Adipocyte (in vitro differentiated cells): ENCODE measurements at regions not wholly inside any gene's neighbourhood (a gene's known extent, or its start where the extent isn't known, plus 50 kb on each side); places are given as distances from the start of the nearest gene placed in this dataset.

Experiments used
- DNase-seq: peaks from one replicate; pipeline ENCODE4 v3.0.0-alpha.2; 2015; ENCODE audit warnings: low read depth
- H3K27me3 ChIP-seq: replicated peaks from 2 replicates; pipeline ENCODE4 v1.7.0; 2013; ENCODE audit warnings: mild to moderate bottlenecking, low read length, moderate library complexity; ENCODE audit not compliant: control insufficient read depth, insufficient read depth
- H3K36me3 ChIP-seq: 2 replicates; pipeline ENCODE4 v1.7.0; 2013; ENCODE audit warnings: low read length, mild to moderate bottlenecking, moderate library complexity; ENCODE audit not compliant: control insufficient read depth, insufficient read depth, severe bottlenecking
- H3K4me1 ChIP-seq: 2 replicates; pipeline ENCODE4 v1.7.0; 2013; ENCODE audit warnings: mild to moderate bottlenecking, low read length, moderate library complexity; ENCODE audit not compliant: control insufficient read depth, insufficient read depth
- H3K4me3 ChIP-seq: 2 replicates; pipeline ENCODE4 v1.7.0; 2013; ENCODE audit warnings: mild to moderate bottlenecking, low read length, moderate library complexity
- H3K9ac ChIP-seq: 2 replicates; pipeline ENCODE4 v1.7.0; 2013; ENCODE audit warnings: mild to moderate bottlenecking, low read length, moderate library complexity
- H3K9me3 ChIP-seq: 2 replicates; pipeline ENCODE4 v1.7.0; 2013; ENCODE audit warnings: mild to moderate bottlenecking, low read length, moderate library complexity; ENCODE audit not compliant: control insufficient read depth

GRCh38 chr21:27085387-27085786 lies 118.5 kb upstream of the ADAMTS5 start:
- no peak overlapping the region for H3K4me3 ChIP-seq
- H3K9me3 ChIP-seq, result no peaks in the 10 kb centered on the region
- H3K27me3 ChIP-seq, result no peaks in the 10 kb centered on the region
- peaks cover 6% of the 10 kb centered on the region for H3K4me1 ChIP-seq
- no peak overlapping the region for H3K9ac ChIP-seq
- H3K36me3 ChIP-seq, result no peaks in the 10 kb centered on the region
- DNase-seq, result no peak

- Histone ChIP-seq H3K4me3 (no peak overlapping the region), H3K36me3 (no peaks in the 10 kb centered on the region)
Observed at GRCh38 chr21:27083144-27083543, 116.3 kb upstream of the ADAMTS5 start.

GRCh38 chr21:27082431-27083010 lies 115.6 kb upstream of the ADAMTS5 start:
- Histone ChIP-seq H3K9ac (no peak overlapping the region), H3K4me3 (no peak overlapping the region), H3K4me1 (peaks cover 6% of the 10 kb centered on the region), H3K27me3 (no peaks in the 10 kb centered on the region), H3K9me3 (no peaks in the 10 kb centered on the region), H3K36me3 (no peaks in the 10 kb centered on the region)
- no peak for DNase-seq

More at GRCh38 chr21:27083144-27083543, 116.3 kb upstream of the ADAMTS5 start:
- no peaks in the 10 kb centered on the region for H3K9me3 ChIP-seq
- H3K9ac ChIP-seq, result no peak overlapping the region
- DNase-seq, result no peak
- no peaks in the 10 kb centered on the region for H3K4me1 ChIP-seq
- H3K27me3 ChIP-seq, result no peaks in the 10 kb centered on the region

GRCh38 chr21:27079636-27080240 lies 112.8 kb upstream of the ADAMTS5 start:
- DNase-seq, result no peak
- H3K4me1 ChIP-seq, result peaks cover 10% of the 10 kb centered on the region
- H3K9ac ChIP-seq, result no peak overlapping the region
- no peaks in the 10 kb centered on the region for H3K36me3 ChIP-seq
- H3K4me3 ChIP-seq, result no peak overlapping the region
- H3K27me3 ChIP-seq, result no peaks in the 10 kb centered on the region
- no peaks in the 10 kb centered on the region for H3K9me3 ChIP-seq

GRCh38 chr21:27078915-27079314 lies 112.0 kb upstream of the ADAMTS5 start:
- Histone ChIP-seq H3K36me3 (no peaks in the 10 kb centered on the region), H3K9me3 (no peaks in the 10 kb centered on the region), H3K27me3 (no peaks in the 10 kb centered on the region), H3K4me3 (no peak overlapping the region), H3K9ac (no peak overlapping the region), H3K4me1 (peaks cover 10% of the 10 kb centered on the region)
- no peak for DNase-seq

- H3K4me1 ChIP-seq, result peaks cover 10% of the 10 kb centered on the region
- peak overlapping the region; percentile 39 for H3K4me3 ChIP-seq
- H3K9ac ChIP-seq, result peak overlapping the region; percentile 10
- H3K36me3 ChIP-seq, result no peaks in the 10 kb centered on the region
- H3K9me3 ChIP-seq, result no peaks in the 10 kb centered on the region
- DNase-seq, result no peak
- no peaks in the 10 kb centered on the region for H3K27me3 ChIP-seq
Observed at GRCh38 chr21:27077501-27077900, 110.6 kb upstream of the ADAMTS5 start.

GRCh38 chr21:27076025-27076424 lies 109.1 kb upstream of the ADAMTS5 start:
- H3K4me3 ChIP-seq, result no peak overlapping the region
- no peaks in the 10 kb centered on the region for H3K9me3 ChIP-seq
- no peaks in the 10 kb centered on the region for H3K36me3 ChIP-seq
- no peaks in the 10 kb centered on the region for H3K27me3 ChIP-seq
- no peak overlapping the region for H3K9ac ChIP-seq
- peaks cover 12% of the 10 kb centered on the region for H3K4me1 ChIP-seq
- peak; percentile 29 for DNase-seq

- Histone ChIP-seq H3K4me1 (peaks cover 7% of the 10 kb centered on the region), H3K4me3 (no peak overlapping the region), H3K36me3 (no peaks in the 10 kb centered on the region), H3K27me3 (no peaks in the 10 kb centered on the region), H3K9me3 (no peaks in the 10 kb centered on the region), H3K9ac (no peak overlapping the region)
- DNase-seq, result no peak
Observed at GRCh38 chr21:27070861-27071670, 104.2 kb upstream of the ADAMTS5 start.

GRCh38 chr21:27068811-27069210 lies 101.9 kb upstream of the ADAMTS5 start:
- no peak overlapping the region for H3K9ac ChIP-seq

GRCh38 chr21:27067226-27067625 lies 100.3 kb upstream of the ADAMTS5 start:
- no peak overlapping the region for H3K9ac ChIP-seq
- H3K9me3 ChIP-seq, result peaks cover 7% of the 10 kb centered on the region
- peaks cover 10% of the 10 kb centered on the region for H3K4me1 ChIP-seq
- no peak for DNase-seq
- H3K36me3 ChIP-seq, result no peaks in the 10 kb centered on the region
- H3K27me3 ChIP-seq, result no peaks in the 10 kb centered on the region
- H3K4me3 ChIP-seq, result no peak overlapping the region

More at GRCh38 chr21:27068811-27069210, 101.9 kb upstream of the ADAMTS5 start:
- H3K4me3 ChIP-seq, result no peak overlapping the region
- H3K4me1 ChIP-seq, result peaks cover 7% of the 10 kb centered on the region
- no peaks in the 10 kb centered on the region for H3K27me3 ChIP-seq
- no peak for DNase-seq
- H3K36me3 ChIP-seq, result no peaks in the 10 kb centered on the region
- H3K9me3 ChIP-seq, result no peaks in the 10 kb centered on the region

GRCh38 chr21:27062443-27062842 lies 95.6 kb upstream of the ADAMTS5 start:
- Histone ChIP-seq H3K36me3 (no peaks in the 10 kb centered on the region), H3K9me3 (peaks cover 7% of the 10 kb centered on the region), H3K4me3 (no peak overlapping the region), H3K9ac (no peak overlapping the region), H3K4me1 (peaks cover 21% of the 10 kb centered on the region), H3K27me3 (no peaks in the 10 kb centered on the region)
- no peak for DNase-seq
